IMR-90 (cell line): ENCODE measurements at regions not wholly inside any gene's neighbourhood (a gene's known extent, or its start where the extent isn't known, plus 50 kb on each side); places are given as distances from the start of the nearest gene placed in this dataset.

Experiments used
- ATAC-seq: fragments of 200-7000 bp; cut with Tn5 transposase; 2 replicates; pipeline ENCODE4 v1.9.1; 2020; ENCODE audit warnings: low read depth, mild to moderate bottlenecking, moderate library complexity
- BruUV-seq: library from RNA; stranded (reverse); fragments of 400-500 nt; replicated peaks from 2 replicates; lab custom pipeline; 2021; lab: Mats Ljungman, UMichigan
- CTCF ChIA-PET: fragments of 300-600 bp; formaldehyde crosslinking; extraction: SDS; loops from one replicate; lab custom pipeline; 2021; ENCODE audit warnings: antibody characterized with exemption; lab: Yijun Ruan, JAX
- POLR2A ChIA-PET: fragments of 300-600 bp; sonication (Branson Sonifier 250); formaldehyde crosslinking; loops from one replicate; lab custom pipeline; 2022; ENCODE audit warnings: antibody characterized with exemption; ENCODE audit not compliant: unreplicated experiment; lab: Charles Lee
- DNase-seq: peaks from one replicate; pipeline ENCODE4 v3.0.0; 2013
- H2AFZ ChIP-seq: replicated peaks from 2 replicates; pipeline ENCODE3; 2013; ENCODE audit warnings: low read length, mild to moderate bottlenecking; ENCODE audit not compliant: poor library complexity
- H2AK5ac ChIP-seq: 2 replicates; pipeline ENCODE4 v1.6.1; 2013; ENCODE audit warnings: low read depth, low read length, inconsistent platforms
- H2AK9ac ChIP-seq: replicated peaks from 2 replicates; pipeline ENCODE3; 2013; ENCODE audit warnings: mild to moderate bottlenecking, low read depth, low read length, moderate library complexity; ENCODE audit not compliant: poor library complexity
- H2BK120ac ChIP-seq: 2 replicates; pipeline ENCODE4 v1.6.1; 2013; ENCODE audit warnings: low read depth, low read length, inconsistent platforms
- H2BK15ac ChIP-seq: 3 replicates; pipeline ENCODE4 v1.6.1; 2013; ENCODE audit warnings: low read depth, low read length, inconsistent platforms
- H2BK20ac ChIP-seq: 2 replicates; pipeline ENCODE4 v1.6.1; 2013; ENCODE audit warnings: low read depth, mild to moderate bottlenecking, inconsistent platforms, low read length, moderate library complexity
- H2BK5ac ChIP-seq: 2 replicates; pipeline ENCODE4 v1.6.1; 2013; ENCODE audit warnings: mild to moderate bottlenecking, low read depth, low read length, inconsistent platforms; ENCODE audit not compliant: poor library complexity, severe bottlenecking
- H3K14ac ChIP-seq: replicated peaks from 2 replicates; pipeline ENCODE4 v1.6.1; 2013; ENCODE audit warnings: low read depth, low read length, inconsistent platforms
- H3K18ac ChIP-seq: 2 replicates; pipeline ENCODE4 v1.6.1; 2013; ENCODE audit warnings: low read depth, low read length, control low read depth
- H3K23ac ChIP-seq: 2 replicates; pipeline ENCODE4 v1.6.1; 2013; ENCODE audit warnings: low read depth, low read length, inconsistent platforms
- H3K27ac ChIP-seq: 2 replicates; pipeline ENCODE4 v1.5.1; 2013; ENCODE audit warnings: mild to moderate bottlenecking, control low read depth, low read length; ENCODE audit not compliant: insufficient read depth
- H3K27me3 ChIP-seq: 2 replicates; pipeline ENCODE4 v1.6.1; 2013; ENCODE audit warnings: low read length; ENCODE audit not compliant: control insufficient read depth, insufficient read depth
- H3K36me3 ChIP-seq: 2 replicates; pipeline ENCODE4 v1.6.1; 2013; ENCODE audit warnings: low read length, mixed read lengths; ENCODE audit not compliant: control insufficient read depth, insufficient read depth
- H3K4ac ChIP-seq: 2 replicates; pipeline ENCODE4 v1.6.1; 2013; ENCODE audit warnings: low read depth, low read length, inconsistent platforms
- H3K4me1 ChIP-seq: 2 replicates; pipeline ENCODE4 v1.6.1; 2013; ENCODE audit warnings: low read length, mixed read lengths; ENCODE audit not compliant: control insufficient read depth, insufficient read depth
- H3K4me2 ChIP-seq: 2 replicates; pipeline ENCODE4 v1.6.1; 2013; ENCODE audit warnings: low read depth, mild to moderate bottlenecking, control low read depth, low read length, moderate library complexity
- H3K4me3 ChIP-seq: 2 replicates; pipeline ENCODE4 v1.5.1; 2013; ENCODE audit warnings: low read depth, mild to moderate bottlenecking, control low read depth, low read length, moderate library complexity; ENCODE audit not compliant: insufficient read depth
- H3K56ac ChIP-seq: 2 replicates; pipeline ENCODE4 v1.6.1; 2013; ENCODE audit warnings: low read length, inconsistent platforms; ENCODE audit not compliant: insufficient read depth; ENCODE audit errors: extremely low read depth
- H3K79me1 ChIP-seq, 2 experiments: 2 replicates each; pipeline ENCODE4 v1.6.1; 2013; ENCODE audit warnings: low read length in 2 of 2, inconsistent platforms in 1 of 2, low read depth in 1 of 2
- H3K9ac ChIP-seq: 2 replicates; pipeline ENCODE4 v1.6.1; 2013; ENCODE audit warnings: low read depth, low read length, control low read depth
- H3K9me1 ChIP-seq: 2 replicates; pipeline ENCODE4 v1.6.1; 2013; ENCODE audit warnings: low read length, inconsistent platforms; ENCODE audit not compliant: insufficient read depth
- H3K9me3 ChIP-seq: 2 replicates; pipeline ENCODE4 v1.6.1; 2013; ENCODE audit warnings: low read length; ENCODE audit not compliant: control insufficient read depth, insufficient read depth
- H4K20me1 ChIP-seq: 2 replicates; pipeline ENCODE4 v1.6.1; 2013; ENCODE audit warnings: low read length, inconsistent platforms; ENCODE audit not compliant: insufficient read depth
- H4K5ac ChIP-seq: 2 replicates; pipeline ENCODE4 v1.6.1; 2013; ENCODE audit warnings: mild to moderate bottlenecking, low read depth, low read length, control low read depth
- H4K8ac ChIP-seq, 2 experiments: 2 replicates each; pipeline ENCODE4 v1.6.1; 2013; ENCODE audit warnings: low read depth in 2 of 2, low read length in 2 of 2, control low read depth in 1 of 2, inconsistent platforms in 1 of 2
- H4K91ac ChIP-seq: 2 replicates; pipeline ENCODE4 v1.6.1; 2013; ENCODE audit warnings: low read depth, low read length, inconsistent platforms; ENCODE audit not compliant: insufficient read depth
- BHLHE40 ChIP-seq: fragments of 150-350 bp; IDR thresholded peaks from 2 replicates; pipeline ENCODE4 v1.6.1; 2016; ENCODE audit warnings: mild to moderate bottlenecking, low read depth, low read length
- CEBPB ChIP-seq: IDR thresholded peaks from 2 replicates; pipeline ENCODE4 v1.6.1; 2012; ENCODE audit warnings: low read depth, low read length, improper control_type of control experiment
- CTCF ChIP-seq: conservative IDR thresholded peaks from 2 replicates; pipeline ENCODE4 v1.5.1; 2012; ENCODE audit warnings: mild to moderate bottlenecking, low read depth, low read length, improper control_type of control experiment
- MAFK ChIP-seq: IDR thresholded peaks from 2 replicates; pipeline ENCODE4 v1.6.1; 2012; ENCODE audit warnings: low read depth, low read length, improper control_type of control experiment
- MAZ ChIP-seq: IDR thresholded peaks from 2 replicates; pipeline ENCODE4 v1.6.1; 2012; ENCODE audit warnings: low read depth, mild to moderate bottlenecking, low read length, improper control_type of control experiment, moderate library complexity, borderline replicate concordance
- MXI1 ChIP-seq: IDR thresholded peaks from 2 replicates; pipeline ENCODE4 v1.6.1; 2012; ENCODE audit warnings: low read depth, mild to moderate bottlenecking, low read length, moderate library complexity, borderline replicate concordance
- NFE2L2 ChIP-seq: fragments of 150-350 bp; IDR thresholded peaks from 2 replicates; pipeline ENCODE4 v1.6.1; 2016; ENCODE audit warnings: low read depth, mild to moderate bottlenecking, low read length
- POLR2A ChIP-seq: IDR thresholded peaks from 2 replicates; pipeline ENCODE4 v1.6.1; 2012; ENCODE audit warnings: mild to moderate bottlenecking, low read depth, low read length
- RAD21 ChIP-seq: IDR thresholded peaks from 2 replicates; pipeline ENCODE4 v1.6.1; 2012; ENCODE audit warnings: low read length, improper control_type of control experiment
- RCOR1 ChIP-seq: IDR thresholded peaks from 2 replicates; pipeline ENCODE4 v1.6.1; 2012; ENCODE audit warnings: mild to moderate bottlenecking, low read length, improper control_type of control experiment; ENCODE audit not compliant: insufficient replicate concordance
- RFX5 ChIP-seq: IDR thresholded peaks from 2 replicates; pipeline ENCODE4 v1.8.0; 2012; ENCODE audit warnings: low read depth, mild to moderate bottlenecking, low read length, moderate library complexity
- SMC3 ChIP-seq: fragments of 150-350 bp; IDR thresholded peaks from 2 replicates; pipeline ENCODE4 v1.6.1; 2016; ENCODE audit warnings: low read depth, mild to moderate bottlenecking, antibody characterized with exemption, low read length, moderate library complexity
- USF2 ChIP-seq: fragments of 150-350 bp; IDR thresholded peaks from 2 replicates; pipeline ENCODE4 v1.6.1; 2017; ENCODE audit warnings: mild to moderate bottlenecking, antibody characterized with exemption, low read length, low read depth
- WGBS, 2 experiments: methylation state at CpG; one replicate each; pipeline versions ENCODE4 v1.1.5 to v1.1.7; 2013; ENCODE audit warnings: missing lambda C conversion rate in 2 of 2; ENCODE audit not compliant: insufficient read length in 1 of 2; ENCODE audit errors: extremely low coverage in 2 of 2; 5-methylcytosine and 5-hydroxymethylcytosine counted together
- dilution Hi-C: fragments of 300-500 bp; cut with HindIII; formaldehyde crosslinking; loops from one replicate; pipeline ENCODE4 v1.14.3; 2018; ENCODE audit warnings: low sequenced_read_pairs; ENCODE audit not compliant: unreplicated experiment
- in situ Hi-C: fragments of 300-500 bp; cut with MboI; formaldehyde crosslinking; loops from 3 replicates; pipeline ENCODE4 v1.14.3; 2019; ENCODE audit warnings: low sequenced_read_pairs, inconsistent platforms, mixed read lengths
- intact Hi-C: fragments of 100-400 bp; cut with micrococcal nuclease; formaldehyde crosslinking; loops from 2 replicates; pipeline ENCODE4 v1.10.0; 2022
- TF ChIP-seq, protein P1 (sequence below): fragments of 150-350 bp; IDR thresholded peaks from 2 replicates; pipeline ENCODE4 v1.6.1; 2016; ENCODE audit warnings: low read depth, mild to moderate bottlenecking, low read length, moderate library complexity, borderline replicate concordance

- no peak overlapping the region for H2AK5ac ChIP-seq
Observed at GRCh38 chr7:86008898-86009297, 634.8 kb upstream of the GRM3 start.

More at GRCh38 chr7:86008898-86009297, 634.8 kb upstream of the GRM3 start:
- Histone ChIP-seq H4K8ac (no peak overlapping the region), H3K79me1 (no peaks in the 10 kb centered on the region), H2BK20ac (no peak overlapping the region), H4K5ac (no peak overlapping the region), H2BK120ac (no peak overlapping the region), H3K18ac (no peak overlapping the region), H2BK5ac (no peak overlapping the region), H3K9ac (no peak overlapping the region), H2AK9ac (no peak overlapping the region), H4K20me1 (no peaks in the 10 kb centered on the region), H3K36me3 (no peaks in the 10 kb centered on the region), H3K9me3 (0 out of 2 replicates have a peak, but pooled peaks cover 1% of the 10 kb centered on the region), H3K56ac (no peak overlapping the region), H4K91ac (no peak overlapping the region), H3K9me1 (no peaks in the 10 kb centered on the region), H3K23ac (no peak overlapping the region), H3K27ac (no peak overlapping the region), H3K4me1 (no peaks in the 10 kb centered on the region), H2BK15ac (no peak overlapping the region), H3K4ac (no peak overlapping the region), H3K4me3 (no peak overlapping the region), H3K14ac (no peak overlapping the region), H3K4me2 (no peak overlapping the region), H2AFZ (no peak overlapping the region), H3K27me3 (no peaks in the 10 kb centered on the region)
- ChIA-PET CTCF (no interaction called here), POLR2A (interaction anchor here (0.7 kb wide), 1 partner anchor 820 kb away, joined by 3 read pairs; no protein-coding TSS in a partner anchor)
- intact Hi-C loops, result no loop called here
- DNase-seq (no peak), ATAC-seq (no peak)
- dilution Hi-C loops, result no loop called here
- WGBS, 2 experiments, result no CpG with 5 or more reads among the region's 3 CpGs
- in situ Hi-C loops, result no loop called here
- BruUV-seq, result no TSS peak
- TF ChIP-seq MAZ (no peak), NFE2L2 (no peak), BHLHE40 (no peak), RCOR1 (no peak), RAD21 (no peak), SMC3 (no peak), CEBPB (no peak), POLR2A (no peak), MXI1 (no peak), RFX5 (no peak), MAFK (no peak), USF2 (no peak), CTCF (no peak)
- TF ChIP-seq, protein P1, sequence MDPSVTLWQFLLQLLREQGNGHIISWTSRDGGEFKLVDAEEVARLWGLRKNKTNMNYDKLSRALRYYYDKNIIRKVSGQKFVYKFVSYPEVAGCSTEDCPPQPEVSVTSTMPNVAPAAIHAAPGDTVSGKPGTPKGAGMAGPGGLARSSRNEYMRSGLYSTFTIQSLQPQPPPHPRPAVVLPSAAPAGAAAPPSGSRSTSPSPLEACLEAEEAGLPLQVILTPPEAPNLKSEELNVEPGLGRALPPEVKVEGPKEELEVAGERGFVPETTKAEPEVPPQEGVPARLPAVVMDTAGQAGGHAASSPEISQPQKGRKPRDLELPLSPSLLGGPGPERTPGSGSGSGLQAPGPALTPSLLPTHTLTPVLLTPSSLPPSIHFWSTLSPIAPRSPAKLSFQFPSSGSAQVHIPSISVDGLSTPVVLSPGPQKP, result no peak
